IMR-90 (cell line): ENCODE measurements at regions not wholly inside any gene's neighbourhood (a gene's known extent, or its start where the extent isn't known, plus 50 kb on each side); places are given as distances from the start of the nearest gene placed in this dataset.

Experiments
- ATAC-seq: fragments of 200-7000 bp; cut with Tn5 transposase; 2 replicates; pipeline ENCODE4 v1.9.1; 2020; ENCODE audit warnings: low read depth, mild to moderate bottlenecking, moderate library complexity
- BruUV-seq: library from RNA; stranded (reverse); fragments of 400-500 nt; replicated peaks from 2 replicates; lab custom pipeline; 2021; lab: Mats Ljungman, UMichigan
- CTCF ChIA-PET: fragments of 300-600 bp; formaldehyde crosslinking; extraction: SDS; loops from one replicate; lab custom pipeline; 2021; ENCODE audit warnings: antibody characterized with exemption; lab: Yijun Ruan, JAX
- POLR2A ChIA-PET: fragments of 300-600 bp; sonication (Branson Sonifier 250); formaldehyde crosslinking; loops from one replicate; lab custom pipeline; 2022; ENCODE audit warnings: antibody characterized with exemption; ENCODE audit not compliant: unreplicated experiment; lab: Charles Lee
- DNase-seq: peaks from one replicate; pipeline ENCODE4 v3.0.0; 2013
- H2AFZ ChIP-seq: replicated peaks from 2 replicates; pipeline ENCODE3; 2013; ENCODE audit warnings: low read length, mild to moderate bottlenecking; ENCODE audit not compliant: poor library complexity
- H2AK5ac ChIP-seq: 2 replicates; pipeline ENCODE4 v1.6.1; 2013; ENCODE audit warnings: low read depth, low read length, inconsistent platforms
- H2AK9ac ChIP-seq: replicated peaks from 2 replicates; pipeline ENCODE3; 2013; ENCODE audit warnings: mild to moderate bottlenecking, low read depth, low read length, moderate library complexity; ENCODE audit not compliant: poor library complexity
- H2BK120ac ChIP-seq: 2 replicates; pipeline ENCODE4 v1.6.1; 2013; ENCODE audit warnings: low read depth, low read length, inconsistent platforms
- H2BK15ac ChIP-seq: 3 replicates; pipeline ENCODE4 v1.6.1; 2013; ENCODE audit warnings: low read depth, low read length, inconsistent platforms
- H2BK20ac ChIP-seq: 2 replicates; pipeline ENCODE4 v1.6.1; 2013; ENCODE audit warnings: low read depth, mild to moderate bottlenecking, inconsistent platforms, low read length, moderate library complexity
- H2BK5ac ChIP-seq: 2 replicates; pipeline ENCODE4 v1.6.1; 2013; ENCODE audit warnings: mild to moderate bottlenecking, low read depth, low read length, inconsistent platforms; ENCODE audit not compliant: poor library complexity, severe bottlenecking
- H3K14ac ChIP-seq: replicated peaks from 2 replicates; pipeline ENCODE4 v1.6.1; 2013; ENCODE audit warnings: low read depth, low read length, inconsistent platforms
- H3K18ac ChIP-seq: 2 replicates; pipeline ENCODE4 v1.6.1; 2013; ENCODE audit warnings: low read depth, low read length, control low read depth
- H3K23ac ChIP-seq: 2 replicates; pipeline ENCODE4 v1.6.1; 2013; ENCODE audit warnings: low read depth, low read length, inconsistent platforms
- H3K27ac ChIP-seq: 2 replicates; pipeline ENCODE4 v1.5.1; 2013; ENCODE audit warnings: mild to moderate bottlenecking, control low read depth, low read length; ENCODE audit not compliant: insufficient read depth
- H3K27me3 ChIP-seq: 2 replicates; pipeline ENCODE4 v1.6.1; 2013; ENCODE audit warnings: low read length; ENCODE audit not compliant: control insufficient read depth, insufficient read depth
- H3K36me3 ChIP-seq: 2 replicates; pipeline ENCODE4 v1.6.1; 2013; ENCODE audit warnings: low read length, mixed read lengths; ENCODE audit not compliant: control insufficient read depth, insufficient read depth
- H3K4ac ChIP-seq: 2 replicates; pipeline ENCODE4 v1.6.1; 2013; ENCODE audit warnings: low read depth, low read length, inconsistent platforms
- H3K4me1 ChIP-seq: 2 replicates; pipeline ENCODE4 v1.6.1; 2013; ENCODE audit warnings: low read length, mixed read lengths; ENCODE audit not compliant: control insufficient read depth, insufficient read depth
- H3K4me2 ChIP-seq: 2 replicates; pipeline ENCODE4 v1.6.1; 2013; ENCODE audit warnings: low read depth, mild to moderate bottlenecking, control low read depth, low read length, moderate library complexity
- H3K4me3 ChIP-seq: 2 replicates; pipeline ENCODE4 v1.5.1; 2013; ENCODE audit warnings: low read depth, mild to moderate bottlenecking, control low read depth, low read length, moderate library complexity; ENCODE audit not compliant: insufficient read depth
- H3K56ac ChIP-seq: 2 replicates; pipeline ENCODE4 v1.6.1; 2013; ENCODE audit warnings: low read length, inconsistent platforms; ENCODE audit not compliant: insufficient read depth; ENCODE audit errors: extremely low read depth
- H3K79me1 ChIP-seq, 2 experiments: 2 replicates each; pipeline ENCODE4 v1.6.1; 2013; ENCODE audit warnings: low read length in 2 of 2, inconsistent platforms in 1 of 2, low read depth in 1 of 2
- H3K9ac ChIP-seq: 2 replicates; pipeline ENCODE4 v1.6.1; 2013; ENCODE audit warnings: low read depth, low read length, control low read depth
- H3K9me1 ChIP-seq: 2 replicates; pipeline ENCODE4 v1.6.1; 2013; ENCODE audit warnings: low read length, inconsistent platforms; ENCODE audit not compliant: insufficient read depth
- H3K9me3 ChIP-seq: 2 replicates; pipeline ENCODE4 v1.6.1; 2013; ENCODE audit warnings: low read length; ENCODE audit not compliant: control insufficient read depth, insufficient read depth
- H4K20me1 ChIP-seq: 2 replicates; pipeline ENCODE4 v1.6.1; 2013; ENCODE audit warnings: low read length, inconsistent platforms; ENCODE audit not compliant: insufficient read depth
- H4K5ac ChIP-seq: 2 replicates; pipeline ENCODE4 v1.6.1; 2013; ENCODE audit warnings: mild to moderate bottlenecking, low read depth, low read length, control low read depth
- H4K8ac ChIP-seq, 2 experiments: 2 replicates each; pipeline ENCODE4 v1.6.1; 2013; ENCODE audit warnings: low read depth in 2 of 2, low read length in 2 of 2, control low read depth in 1 of 2, inconsistent platforms in 1 of 2
- H4K91ac ChIP-seq: 2 replicates; pipeline ENCODE4 v1.6.1; 2013; ENCODE audit warnings: low read depth, low read length, inconsistent platforms; ENCODE audit not compliant: insufficient read depth
- BHLHE40 ChIP-seq: fragments of 150-350 bp; IDR thresholded peaks from 2 replicates; pipeline ENCODE4 v1.6.1; 2016; ENCODE audit warnings: mild to moderate bottlenecking, low read depth, low read length
- CEBPB ChIP-seq: IDR thresholded peaks from 2 replicates; pipeline ENCODE4 v1.6.1; 2012; ENCODE audit warnings: low read depth, low read length, improper control_type of control experiment
- CHD1 ChIP-seq: IDR thresholded peaks from 2 replicates; pipeline ENCODE4 v1.6.1; 2012; ENCODE audit warnings: low read depth, low read length, improper control_type of control experiment
- CTCF ChIP-seq: conservative IDR thresholded peaks from 2 replicates; pipeline ENCODE4 v1.5.1; 2012; ENCODE audit warnings: mild to moderate bottlenecking, low read depth, low read length, improper control_type of control experiment
- FOS ChIP-seq: fragments of 150-350 bp; IDR thresholded peaks from 2 replicates; pipeline ENCODE4 v1.6.1; 2016; ENCODE audit warnings: low read depth, low read length
- MAFK ChIP-seq: IDR thresholded peaks from 2 replicates; pipeline ENCODE4 v1.6.1; 2012; ENCODE audit warnings: low read depth, low read length, improper control_type of control experiment
- MAZ ChIP-seq: IDR thresholded peaks from 2 replicates; pipeline ENCODE4 v1.6.1; 2012; ENCODE audit warnings: low read depth, mild to moderate bottlenecking, low read length, improper control_type of control experiment, moderate library complexity, borderline replicate concordance
- MXI1 ChIP-seq: IDR thresholded peaks from 2 replicates; pipeline ENCODE4 v1.6.1; 2012; ENCODE audit warnings: low read depth, mild to moderate bottlenecking, low read length, moderate library complexity, borderline replicate concordance
- NFE2L2 ChIP-seq: fragments of 150-350 bp; IDR thresholded peaks from 2 replicates; pipeline ENCODE4 v1.6.1; 2016; ENCODE audit warnings: low read depth, mild to moderate bottlenecking, low read length
- POLR2A ChIP-seq: IDR thresholded peaks from 2 replicates; pipeline ENCODE4 v1.6.1; 2012; ENCODE audit warnings: mild to moderate bottlenecking, low read depth, low read length
- RAD21 ChIP-seq: IDR thresholded peaks from 2 replicates; pipeline ENCODE4 v1.6.1; 2012; ENCODE audit warnings: low read length, improper control_type of control experiment
- RCOR1 ChIP-seq: IDR thresholded peaks from 2 replicates; pipeline ENCODE4 v1.6.1; 2012; ENCODE audit warnings: mild to moderate bottlenecking, low read length, improper control_type of control experiment; ENCODE audit not compliant: insufficient replicate concordance
- RFX5 ChIP-seq: IDR thresholded peaks from 2 replicates; pipeline ENCODE4 v1.8.0; 2012; ENCODE audit warnings: low read depth, mild to moderate bottlenecking, low read length, moderate library complexity
- SMC3 ChIP-seq: fragments of 150-350 bp; IDR thresholded peaks from 2 replicates; pipeline ENCODE4 v1.6.1; 2016; ENCODE audit warnings: low read depth, mild to moderate bottlenecking, antibody characterized with exemption, low read length, moderate library complexity
- USF2 ChIP-seq: fragments of 150-350 bp; IDR thresholded peaks from 2 replicates; pipeline ENCODE4 v1.6.1; 2017; ENCODE audit warnings: mild to moderate bottlenecking, antibody characterized with exemption, low read length, low read depth
- WGBS, 2 experiments: methylation state at CpG; one replicate each; pipeline versions ENCODE4 v1.1.5 to v1.1.7; 2013; ENCODE audit warnings: missing lambda C conversion rate in 2 of 2; ENCODE audit not compliant: insufficient read length in 1 of 2; ENCODE audit errors: extremely low coverage in 2 of 2; 5-methylcytosine and 5-hydroxymethylcytosine counted together
- dilution Hi-C: fragments of 300-500 bp; cut with HindIII; formaldehyde crosslinking; loops from one replicate; pipeline ENCODE4 v1.14.3; 2018; ENCODE audit warnings: low sequenced_read_pairs; ENCODE audit not compliant: unreplicated experiment
- in situ Hi-C: fragments of 300-500 bp; cut with MboI; formaldehyde crosslinking; loops from 3 replicates; pipeline ENCODE4 v1.14.3; 2019; ENCODE audit warnings: low sequenced_read_pairs, inconsistent platforms, mixed read lengths
- intact Hi-C: fragments of 100-400 bp; cut with micrococcal nuclease; formaldehyde crosslinking; loops from 2 replicates; pipeline ENCODE4 v1.10.0; 2022
- TF ChIP-seq, protein P1 (sequence below): fragments of 150-350 bp; IDR thresholded peaks from 2 replicates; pipeline ENCODE4 v1.6.1; 2016; ENCODE audit warnings: low read depth, mild to moderate bottlenecking, low read length, moderate library complexity, borderline replicate concordance

GRCh38 chr4:114250439-114250891 is 271.0 kb upstream of the ARSJ start:
- Histone ChIP-seq H3K56ac (peak overlapping the region; percentile 68; the same call in 1 of the 2 replicates), H3K9ac (no peak overlapping the region), H3K27me3 (no peaks in the 10 kb centered on the region), H3K4me2 (peak overlapping the region; percentile 39; the same call in 1 of the 2 replicates), H3K9me3 (no peaks in the 10 kb centered on the region; the same call in 1 of the 2 replicates), H3K23ac (no peak overlapping the region), H3K14ac (peak overlapping the region; percentile 63), H3K9me1 (peaks cover 10% of the 10 kb centered on the region), H2AK9ac (no peak overlapping the region), H4K8ac (peak overlapping the region in 1 of 2 experiments; percentile 44; a peak in 2 of 4 replicates), H3K18ac (peak overlapping the region; percentile 25), H4K20me1 (no peaks in the 10 kb centered on the region), H3K4me3 (no peak overlapping the region), H3K27ac (peak overlapping the region; percentile 54; the same call in 1 of the 2 replicates), H3K4ac (peak overlapping the region; percentile 73; the same call in 1 of the 2 replicates), H2BK120ac (peak overlapping the region; percentile 86), H3K4me1 (peaks cover 10% of the 10 kb centered on the region), H2AFZ (no peak overlapping the region), H3K36me3 (no peaks in the 10 kb centered on the region), H2AK5ac (no peak overlapping the region; the same call in 1 of the 2 replicates), H4K5ac (peak overlapping the region; percentile 8; the same call in 1 of the 2 replicates), H2BK15ac (peak overlapping the region; percentile 2; the same call in 1 of the 3 replicates), H2BK5ac (peak overlapping the region; percentile 76), H4K91ac (peak overlapping the region; percentile 4; the same call in 1 of the 2 replicates), H3K79me1 (0 out of 4 replicates have a peak, but pooled peaks cover 0 to 5% of the 10 kb centered on the region in 2 experiments), H2BK20ac (peak overlapping the region; percentile 30)
- no peak for TF ChIP-seq NFE2L2
- TF ChIP-seq CHD1: no peak
- TF ChIP-seq RCOR1: no peak
- TF ChIP-seq FOS: no peak
- TF ChIP-seq USF2: no peak
- no peak for TF ChIP-seq SMC3
- TF ChIP-seq BHLHE40: no peak
- no peak for TF ChIP-seq CEBPB
- no peak for TF ChIP-seq RAD21
- no peak for TF ChIP-seq MXI1
- no peak for TF ChIP-seq POLR2A
- TF ChIP-seq MAZ: no peak
- TF ChIP-seq, protein P1, sequence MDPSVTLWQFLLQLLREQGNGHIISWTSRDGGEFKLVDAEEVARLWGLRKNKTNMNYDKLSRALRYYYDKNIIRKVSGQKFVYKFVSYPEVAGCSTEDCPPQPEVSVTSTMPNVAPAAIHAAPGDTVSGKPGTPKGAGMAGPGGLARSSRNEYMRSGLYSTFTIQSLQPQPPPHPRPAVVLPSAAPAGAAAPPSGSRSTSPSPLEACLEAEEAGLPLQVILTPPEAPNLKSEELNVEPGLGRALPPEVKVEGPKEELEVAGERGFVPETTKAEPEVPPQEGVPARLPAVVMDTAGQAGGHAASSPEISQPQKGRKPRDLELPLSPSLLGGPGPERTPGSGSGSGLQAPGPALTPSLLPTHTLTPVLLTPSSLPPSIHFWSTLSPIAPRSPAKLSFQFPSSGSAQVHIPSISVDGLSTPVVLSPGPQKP: no peak
- TF ChIP-seq MAFK: no peak
- TF ChIP-seq RFX5: no peak
- no peak for TF ChIP-seq CTCF
- dilution Hi-C loops (no loop called here), in situ Hi-C loops (no loop called here), intact Hi-C loops (no loop called here)
- no CpG with 5 or more reads among the region's 2 CpGs for WGBS, 2 experiments
- CTCF ChIA-PET: no interaction called here
- POLR2A ChIA-PET: no interaction called here
- DNase-seq: peak; percentile 78
- no TSS peak for BruUV-seq
- peak; percentile 91 for ATAC-seq
